Sigmoid colon (tissue), 4 donors: ENCODE measurements at regions not wholly inside any gene's neighbourhood (a gene's known extent, or its start where the extent isn't known, plus 50 kb on each side); places are given as distances from the start of the nearest gene placed in this dataset.

Experiments used
- POLR2A ChIP-seq, 2 donors: fragments of 450-650 bp; IDR thresholded peaks; one replicate each; pipeline ENCODE4 v1.6.1; 2016; ENCODE audit warnings: antibody characterized with exemption in 2 of 2, mild to moderate bottlenecking in 2 of 2, moderate library complexity in 2 of 2
- POLR2AphosphoS5 ChIP-seq, 4 donors: sonication (generic); formaldehyde crosslinking; IDR thresholded peaks; one replicate each; pipeline ENCODE4 v1.6.1; 2017; ENCODE audit warnings: antibody characterized with exemption in 4 of 4
- TF ChIP-seq, protein P1 (sequence below), 4 experiments: fragments of 450-650 bp in 3 of 4; fragments of 200-600 bp in 1 of 4; IDR thresholded peaks; one replicate each; pipeline ENCODE4 v1.5.1; 2016 to 2019; ENCODE audit warnings: antibody characterized with exemption in 4 of 4, mild to moderate bottlenecking in 3 of 4, moderate library complexity in 2 of 4

DNA sequence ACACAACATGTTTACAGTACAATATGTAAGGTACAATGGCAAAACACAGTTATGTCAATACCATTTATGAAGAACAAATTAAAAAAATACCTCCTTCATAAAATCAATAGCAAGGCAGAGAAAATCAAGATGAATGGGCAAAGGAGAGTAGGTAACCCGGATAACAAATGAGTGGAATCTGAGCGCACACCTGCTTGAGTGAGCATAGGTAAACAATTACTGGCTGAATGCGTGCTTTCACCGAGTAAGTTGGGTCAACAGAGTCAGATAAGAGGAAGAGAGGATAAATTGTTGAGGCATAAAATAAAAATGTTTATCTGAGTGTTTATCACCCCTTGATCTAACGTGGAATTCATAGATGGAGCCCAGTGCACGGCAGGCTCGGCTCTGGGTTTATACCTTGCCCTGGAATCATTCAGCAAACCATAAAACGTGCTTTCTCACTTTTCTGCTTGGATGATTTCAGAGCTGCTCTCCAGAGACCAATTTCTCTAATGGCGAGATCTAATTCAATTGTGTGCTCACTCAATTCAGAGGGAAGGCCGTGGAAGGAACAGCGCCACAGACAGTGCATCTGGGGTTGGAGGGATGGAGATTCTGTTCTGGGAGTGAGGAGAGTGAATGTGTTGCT is 224.8 kb upstream of the MAP3K7 start:
- TF ChIP-seq, protein P1, sequence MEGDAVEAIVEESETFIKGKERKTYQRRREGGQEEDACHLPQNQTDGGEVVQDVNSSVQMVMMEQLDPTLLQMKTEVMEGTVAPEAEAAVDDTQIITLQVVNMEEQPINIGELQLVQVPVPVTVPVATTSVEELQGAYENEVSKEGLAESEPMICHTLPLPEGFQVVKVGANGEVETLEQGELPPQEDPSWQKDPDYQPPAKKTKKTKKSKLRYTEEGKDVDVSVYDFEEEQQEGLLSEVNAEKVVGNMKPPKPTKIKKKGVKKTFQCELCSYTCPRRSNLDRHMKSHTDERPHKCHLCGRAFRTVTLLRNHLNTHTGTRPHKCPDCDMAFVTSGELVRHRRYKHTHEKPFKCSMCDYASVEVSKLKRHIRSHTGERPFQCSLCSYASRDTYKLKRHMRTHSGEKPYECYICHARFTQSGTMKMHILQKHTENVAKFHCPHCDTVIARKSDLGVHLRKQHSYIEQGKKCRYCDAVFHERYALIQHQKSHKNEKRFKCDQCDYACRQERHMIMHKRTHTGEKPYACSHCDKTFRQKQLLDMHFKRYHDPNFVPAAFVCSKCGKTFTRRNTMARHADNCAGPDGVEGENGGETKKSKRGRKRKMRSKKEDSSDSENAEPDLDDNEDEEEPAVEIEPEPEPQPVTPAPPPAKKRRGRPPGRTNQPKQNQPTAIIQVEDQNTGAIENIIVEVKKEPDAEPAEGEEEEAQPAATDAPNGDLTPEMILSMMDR (IDR thresholded peaks at IDR 0.05) = no peak
- TF ChIP-seq POLR2AphosphoS5 (IDR thresholded peaks at IDR 0.05) (no peak), POLR2A (IDR thresholded peaks at IDR 0.05) (no peak)
